ENCODE measurements at regions not wholly inside any gene's neighbourhood (a gene's known extent, or its start where the extent isn't known, plus 50 kb on each side); places are given as distances from the start of the nearest gene placed in this dataset.

- TF ChIP-seq CTCF (IDR thresholded peaks at IDR 0.05; ENCODE audit: control extremely low read depth, extremely low read depth, low read depth, missing control alignments) = no peak
- DNase-seq (ENCODE audit: extremely low spot score) = no peak
- POLR2A ChIA-PET = no interaction called here
- CTCF ChIA-PET = interaction anchor here (2.2 kb wide), 1 partner anchor 288 kb away, joined by 6 read pairs; no protein-coding TSS in a partner anchor
These were observed 223.0 kb downstream of the AUH start for GRCh38 chr9:91138760-91139159.

DNA sequence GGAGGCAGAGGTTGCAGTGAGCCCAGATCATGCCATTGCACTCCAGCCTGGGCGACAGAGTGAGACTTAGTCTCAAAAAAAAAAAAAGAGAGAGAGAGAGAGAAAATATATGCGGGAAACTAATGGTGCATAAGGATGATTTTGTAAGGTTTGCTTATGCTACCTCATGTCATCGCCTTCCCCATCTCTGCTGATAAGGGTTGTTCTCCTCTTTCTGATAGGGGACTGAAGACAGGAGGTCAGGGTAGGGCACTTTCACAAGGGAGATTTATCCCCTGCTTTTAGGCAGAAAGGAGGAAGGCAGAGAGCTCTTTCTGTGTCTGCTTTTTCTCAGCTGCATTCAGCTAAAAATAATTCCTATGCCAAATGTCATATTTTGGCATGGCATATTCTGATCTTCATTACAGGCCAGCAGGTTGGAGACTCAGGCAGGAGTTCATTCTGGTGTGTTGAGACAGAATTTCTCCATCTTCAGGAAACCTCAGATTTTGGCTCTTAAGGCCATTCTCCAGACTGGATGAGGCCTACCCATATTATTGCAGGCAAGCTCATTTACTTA is 220.2 kb downstream of the AUH start:
- CTCF ChIA-PET = interaction anchor here (1.1 to 1.2 kb wide), 2 partner anchors 9 to 181 kb away, joined by 3 read pairs; no protein-coding TSS in a partner anchor
- POLR2A ChIA-PET = no interaction called here
- TF ChIP-seq CTCF (IDR thresholded peaks at IDR 0.05; ENCODE audit: control extremely low read depth, extremely low read depth, low read depth, missing control alignments) = no peak
- DNase-seq (ENCODE audit: extremely low spot score) = no peak

- POLR2A ChIA-PET = no interaction called here
- no peak for TF ChIP-seq CTCF (IDR thresholded peaks at IDR 0.05; ENCODE audit: control extremely low read depth, extremely low read depth, low read depth, missing control alignments)
- no peak for DNase-seq (ENCODE audit: extremely low spot score)
- CTCF ChIA-PET = no interaction called here
These were observed 218.6 kb downstream of the AUH start for GRCh38 chr9:91143162-91143561.

GRCh38 chr9:91143642-91144041 is 218.1 kb downstream of the AUH start:
- DNase-seq (ENCODE audit: extremely low spot score) = no peak
- POLR2A ChIA-PET = no interaction called here
- CTCF ChIA-PET = no interaction called here
- no peak for TF ChIP-seq CTCF (IDR thresholded peaks at IDR 0.05; ENCODE audit: control extremely low read depth, extremely low read depth, low read depth, missing control alignments)

DNA sequence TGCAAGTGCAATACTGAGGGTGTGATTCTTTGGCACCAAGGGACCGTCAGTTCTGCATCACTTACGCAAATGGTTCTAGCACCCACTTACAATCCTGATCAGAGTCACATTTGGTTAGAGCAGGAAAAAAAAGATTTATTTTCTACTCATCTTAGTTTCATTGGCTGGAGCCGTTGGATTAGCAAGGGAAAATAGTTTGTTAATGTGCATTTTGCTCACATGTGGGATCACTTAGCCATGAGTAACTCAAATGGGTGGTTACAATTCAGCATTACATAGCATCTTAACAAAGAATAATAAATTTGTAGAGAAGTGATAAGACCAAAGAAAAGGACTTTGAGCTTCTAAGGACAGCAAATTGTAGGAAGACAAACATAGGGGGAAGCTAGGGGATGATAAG is 216.9 kb downstream of the AUH start:
- POLR2A ChIA-PET = no interaction called here

DNA sequence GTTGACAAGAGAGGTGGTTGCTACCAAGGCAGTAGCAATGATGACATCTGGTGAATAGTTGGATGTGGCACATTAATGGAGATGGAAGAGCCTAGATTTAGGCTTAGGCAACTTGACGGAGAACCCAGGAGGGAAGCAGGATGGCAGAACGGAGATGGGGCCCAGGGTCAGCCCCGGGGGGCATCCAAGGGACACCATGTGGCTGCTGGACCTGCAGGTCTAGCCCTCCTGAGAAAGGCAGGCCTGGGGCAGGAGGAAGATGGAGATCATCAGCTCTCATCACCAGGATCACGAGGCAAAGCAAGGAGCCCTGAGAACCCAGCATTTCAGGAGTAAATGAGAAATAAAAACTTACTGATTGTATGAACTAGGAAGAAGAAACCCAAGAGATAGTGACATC is 216.2 kb downstream of the AUH start:
- no peak for TF ChIP-seq CTCF (IDR thresholded peaks at IDR 0.05; ENCODE audit: control extremely low read depth, extremely low read depth, low read depth, missing control alignments)
- CTCF ChIA-PET = no interaction called here
- no peak for DNase-seq (ENCODE audit: extremely low spot score)
- POLR2A ChIA-PET = no interaction called here

More for the DNA sequence above, 216.9 kb downstream of the AUH start:
- no peak for TF ChIP-seq CTCF (IDR thresholded peaks at IDR 0.05; ENCODE audit: control extremely low read depth, extremely low read depth, low read depth, missing control alignments)
- DNase-seq (ENCODE audit: extremely low spot score) = no peak
- CTCF ChIA-PET = interaction anchor here (0.6 kb wide), 1 partner anchor 46 kb away, joined by 3 read pairs; no protein-coding TSS in a partner anchor

Measured in GM10248 (cell line).